SK-N-SH (cell line): ENCODE measurements at regions not wholly inside any gene's neighbourhood (a gene's known extent, or its start where the extent isn't known, plus 50 kb on each side); places are given as distances from the start of the nearest gene placed in this dataset.

Experiments
- CTCF ChIA-PET: fragments of 300-600, 350-600 bp; formaldehyde crosslinking; extraction: SDS; loops from one replicate; lab custom pipeline; 2021; lab: Yijun Ruan, JAX
- POLR2A ChIA-PET: fragments of 350-600 bp; sonication (Branson Sonifier 250); formaldehyde crosslinking; extraction: SDS; loops from one replicate; lab custom pipeline; 2020; ENCODE audit warnings: antibody characterized with exemption, inconsistent platforms; lab: Yijun Ruan, JAX
- DNase-seq: peaks from one replicate; pipeline ENCODE4 v3.0.0; 2012
- H2AFZ ChIP-seq: fragments of 200-600 bp; sonication (generic); 2 replicates; pipeline ENCODE4 v1.8.1; 2016; ENCODE audit warnings: antibody characterized with exemption, mild to moderate bottlenecking, low read depth
- H3F3A ChIP-seq: fragments of 200-600 bp; sonication (generic); replicated peaks from 2 replicates; pipeline ENCODE3; 2016; ENCODE audit warnings: antibody characterized with exemption, mild to moderate bottlenecking; ENCODE audit not compliant: insufficient read depth
- H3K27ac ChIP-seq, 2 experiments: fragments of 200-500 bp in 1 of 2; fragments of 200-600 bp in 1 of 2; sonication (Bioruptor generic) in 1 of 2; sonication (generic), shearing (Covaris generic) in 1 of 2; 2 replicates each; pipeline versions ENCODE4 v1.5.1 to v1.6.1; 2014 to 2016; ENCODE audit warnings: low read depth in 2 of 2, inconsistent platforms in 1 of 2, low read length in 1 of 2, mild to moderate bottlenecking in 1 of 2, mixed read lengths in 1 of 2
- H3K27me3 ChIP-seq: fragments of 200-600 bp; sonication (generic), shearing (Covaris generic); 2 replicates; pipeline ENCODE4 v1.6.1; 2016; ENCODE audit warnings: mixed run types; ENCODE audit not compliant: insufficient read depth
- H3K36me3 ChIP-seq, 2 experiments: fragments of 200-500 bp in 1 of 2; fragments of 200-600 bp in 1 of 2; sonication (Bioruptor generic) in 1 of 2; sonication (generic) in 1 of 2; replicated peaks in 1 of 2; 2 replicates each; pipeline versions ENCODE3 to v1.5.1; 2014 to 2016; ENCODE audit warnings: low read length in 1 of 2, mild to moderate bottlenecking in 1 of 2; ENCODE audit not compliant: insufficient read depth in 2 of 2, control insufficient read depth in 1 of 2
- H3K4me1 ChIP-seq, 2 experiments: fragments of 200-500 bp in 1 of 2; fragments of 200-600 bp in 1 of 2; sonication (Bioruptor generic) in 1 of 2; sonication (generic), shearing (Covaris generic) in 1 of 2; 2 replicates each; pipeline versions ENCODE4 v1.5.1 to v1.6.1; 2014 to 2016; ENCODE audit warnings: low read depth in 1 of 2, low read length in 1 of 2, mixed run types in 1 of 2; ENCODE audit not compliant: insufficient read depth in 2 of 2, control insufficient read depth in 1 of 2
- H3K4me2 ChIP-seq: fragments of 200-600 bp; sonication (generic), shearing (Covaris generic); 2 replicates; pipeline ENCODE4 v1.6.1; 2017; ENCODE audit warnings: mixed run types
- H3K4me3 ChIP-seq, 2 experiments: fragments of 200-500 bp in 1 of 2; fragments of 200-600 bp in 1 of 2; sonication (Bioruptor generic) in 1 of 2; sonication (generic), shearing (Covaris generic) in 1 of 2; 2 replicates each; pipeline versions ENCODE4 v1.5.1 to v1.8.1; 2014 to 2016; ENCODE audit warnings: low read depth in 2 of 2, inconsistent platforms in 1 of 2, low read length in 1 of 2, mild to moderate bottlenecking in 1 of 2, mixed read lengths in 1 of 2, moderate library complexity in 1 of 2
- H3K79me2 ChIP-seq: fragments of 200-600 bp; sonication (generic); 2 replicates; pipeline ENCODE4 v1.8.1; 2017; ENCODE audit warnings: mild to moderate bottlenecking; ENCODE audit not compliant: insufficient read depth
- H3K9ac ChIP-seq: fragments of 200-600 bp; sonication (generic); 2 replicates; pipeline ENCODE4 v1.6.1; 2017; ENCODE audit warnings: mixed run types
- H3K9me2 ChIP-seq: fragments of 200-600 bp; sonication (generic); 2 replicates; pipeline ENCODE4 v1.6.1; 2017; ENCODE audit warnings: mixed run types
- H3K9me3 ChIP-seq: fragments of 200-600 bp; sonication (generic); 2 replicates; pipeline ENCODE4 v1.6.1; 2017; ENCODE audit warnings: mixed run types, mild to moderate bottlenecking, moderate library complexity
- H4K20me1 ChIP-seq: fragments of 200-600 bp; sonication (generic); 2 replicates; pipeline ENCODE4 v1.6.1; 2017; ENCODE audit warnings: mild to moderate bottlenecking, mixed run types; ENCODE audit not compliant: insufficient read depth
- CTCF ChIP-seq: fragments of 200-600 bp; sonication (generic); IDR thresholded peaks from 2 replicates; pipeline ENCODE4 v1.6.1; 2017; ENCODE audit warnings: antibody characterized with exemption, mild to moderate bottlenecking, moderate library complexity
- EZH2phosphoT487 ChIP-seq: fragments of 200-600 bp; sonication (generic); IDR thresholded peaks from 2 replicates; pipeline ENCODE4 v1.6.1; 2017; ENCODE audit warnings: low read depth, mixed run types, mild to moderate bottlenecking, antibody characterized with exemption, moderate library complexity, borderline replicate concordance
- FOSL2 ChIP-seq: IDR thresholded peaks from 2 replicates; pipeline ENCODE4 v1.4.0; 2012; ENCODE audit warnings: low read depth, mild to moderate bottlenecking, moderate library complexity, borderline replicate concordance
- FOXJ3 ChIP-seq: sonication (generic); formaldehyde crosslinking; IDR thresholded peaks from 2 replicates; pipeline ENCODE4 v1.5.1; 2020; ENCODE audit warnings: mild to moderate bottlenecking, missing genetic modification reagents
- MAX ChIP-seq: IDR thresholded peaks from 2 replicates; pipeline ENCODE4 v1.4.0; 2012; ENCODE audit warnings: low read depth
- MXI1 ChIP-seq: IDR thresholded peaks from 2 replicates; pipeline ENCODE4 v1.6.1; 2012; ENCODE audit warnings: mild to moderate bottlenecking, low read depth, low read length, improper control_type of control experiment
- POLR2AphosphoS5 ChIP-seq: IDR thresholded peaks from 2 replicates; pipeline ENCODE4 v1.6.1; 2012; ENCODE audit warnings: low read depth, low read length
- SIN3A ChIP-seq: IDR thresholded peaks from 2 replicates; pipeline ENCODE4 v1.6.1; 2012; ENCODE audit warnings: low read depth, mild to moderate bottlenecking, low read length, moderate library complexity, borderline replicate concordance
- SMC3 ChIP-seq: IDR thresholded peaks from 2 replicates; pipeline ENCODE4 v1.6.1; 2012; ENCODE audit warnings: low read depth, low read length, improper control_type of control experiment
- TAF1 ChIP-seq: IDR thresholded peaks from 2 replicates; pipeline ENCODE4 v1.6.1; 2012; ENCODE audit warnings: low read depth, mild to moderate bottlenecking, low read length, moderate library complexity, borderline replicate concordance
- TEAD4 ChIP-seq: IDR thresholded peaks from 2 replicates; pipeline ENCODE4 v1.4.0; 2012; ENCODE audit warnings: mild to moderate bottlenecking, borderline replicate concordance; ENCODE audit not compliant: insufficient read depth
- USF1 ChIP-seq: IDR thresholded peaks from 2 replicates; pipeline ENCODE4 v1.4.0; 2012; ENCODE audit warnings: low read depth, borderline replicate concordance
- USF2 ChIP-seq: fragments of 150-350 bp; IDR thresholded peaks from 2 replicates; pipeline ENCODE4 v1.6.1; 2017; ENCODE audit warnings: antibody characterized with exemption, low read length, low read depth, borderline replicate concordance
- ZBTB33 ChIP-seq: IDR thresholded peaks from 2 replicates; pipeline ENCODE4 v1.4.0; 2012; ENCODE audit warnings: low read depth, borderline replicate concordance
- WGBS: methylation state at CpG from one replicate; pipeline ENCODE4 v1.1.6; 2017; ENCODE audit warnings: low lambda C conversion rate; 5-methylcytosine and 5-hydroxymethylcytosine counted together

GRCh38 chr1:218783916-218784315 lies 389.8 kb upstream of the LYPLAL1 start:
- ChIA-PET POLR2A (no interaction called here), CTCF (interaction anchor here (1.0 kb wide), 1 partner anchor 49 kb away, joined by 3 read pairs; no protein-coding TSS in a partner anchor)
- Histone ChIP-seq H3K4me1 (peaks cover 0 to 3% of the 10 kb centered on the region in 2 experiments; a peak in 2 of 4 replicates), H3K9ac (no peak overlapping the region), H3K4me3 (no peak overlapping the region), H3K27me3 (no peaks in the 10 kb centered on the region), H3K79me2 (no peaks in the 10 kb centered on the region), H4K20me1 (no peaks in the 10 kb centered on the region), H3F3A (peaks cover 7% of the 10 kb centered on the region), H3K4me2 (no peak overlapping the region), H3K36me3 (no peaks in the 10 kb centered on the region), H3K27ac (no peak overlapping the region), H3K9me3 (no peaks in the 10 kb centered on the region), H3K9me2 (no peaks in the 10 kb centered on the region), H2AFZ (no peak overlapping the region)
- no peak for DNase-seq
- WGBS = 66% methylated on average over 3 of the region's 3 CpGs
- TF ChIP-seq ZBTB33 = no peak

- 100% methylated on average over 4 of the region's 4 CpGs for WGBS
- Histone ChIP-seq H3K4me1 (no peaks in the 10 kb centered on the region), H3K9ac (no peak overlapping the region), H3F3A (no peaks in the 10 kb centered on the region), H3K4me2 (no peak overlapping the region), H3K27ac (no peak overlapping the region), H3K36me3 (no peaks in the 10 kb centered on the region), H4K20me1 (no peaks in the 10 kb centered on the region), H3K9me3 (no peaks in the 10 kb centered on the region), H3K9me2 (no peaks in the 10 kb centered on the region), H3K27me3 (no peaks in the 10 kb centered on the region), H2AFZ (no peak overlapping the region), H3K79me2 (no peaks in the 10 kb centered on the region), H3K4me3 (no peak overlapping the region)
- CTCF ChIA-PET = no interaction called here
- DNase-seq = no peak
- POLR2A ChIA-PET = no interaction called here
- no peak for TF ChIP-seq TEAD4
- no peak for TF ChIP-seq SIN3A
These were observed 387.8 kb upstream of the LYPLAL1 start for GRCh38 chr1:218785928-218786327.

GRCh38 chr1:218787826-218788225 lies 385.9 kb upstream of the LYPLAL1 start:
- Histone ChIP-seq H3K27ac (no peak overlapping the region), H3K4me1 (no peaks in the 10 kb centered on the region), H3K9me2 (no peaks in the 10 kb centered on the region), H3K36me3 (no peaks in the 10 kb centered on the region), H3K4me2 (no peak overlapping the region), H2AFZ (no peak overlapping the region), H3F3A (no peaks in the 10 kb centered on the region), H4K20me1 (no peaks in the 10 kb centered on the region), H3K79me2 (no peaks in the 10 kb centered on the region), H3K4me3 (no peak overlapping the region), H3K27me3 (no peaks in the 10 kb centered on the region), H3K9me3 (no peaks in the 10 kb centered on the region), H3K9ac (no peak overlapping the region)
- no peak for DNase-seq
- TF ChIP-seq TEAD4 = no peak
- no peak for TF ChIP-seq USF1
- TF ChIP-seq MXI1 = no peak
- no peak for TF ChIP-seq MAX
- no peak for TF ChIP-seq SMC3
- TF ChIP-seq USF2 = no peak
- TF ChIP-seq POLR2AphosphoS5 = no peak
- TF ChIP-seq CTCF = no peak
- TF ChIP-seq TAF1 = no peak
- TF ChIP-seq EZH2phosphoT487 = no peak
- TF ChIP-seq FOSL2 = no peak
- TF ChIP-seq FOXJ3 = no peak
- POLR2A ChIA-PET = no interaction called here
- WGBS = 74% methylated on average over 6 of the region's 6 CpGs
- CTCF ChIA-PET = no interaction called here
